ENCODE measurements at regions not wholly inside any gene's neighbourhood (a gene's known extent, or its start where the extent isn't known, plus 50 kb on each side); places are given as distances from the start of the nearest gene placed in this dataset.

DNA sequence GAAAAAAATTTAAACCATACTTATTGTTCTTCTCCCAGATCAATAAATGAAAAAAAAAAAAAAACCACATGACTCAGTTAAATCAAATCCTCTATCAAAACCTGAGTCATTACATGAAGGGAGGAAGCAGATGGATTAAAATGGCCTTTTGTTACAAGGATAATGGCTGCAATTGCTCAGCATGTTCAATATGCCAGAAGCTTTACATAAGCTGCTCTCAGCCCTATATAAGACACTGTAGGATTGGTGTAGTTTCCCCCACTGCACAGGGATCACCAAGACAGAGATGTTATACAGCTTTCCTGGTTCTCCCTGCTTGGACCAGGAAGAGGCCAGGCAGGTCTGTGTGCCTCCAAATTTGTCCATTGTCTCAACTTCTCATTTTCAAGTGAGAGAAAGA lies 101.6 kb upstream of the MAP1B start:
- TF ChIP-seq, protein P1, sequence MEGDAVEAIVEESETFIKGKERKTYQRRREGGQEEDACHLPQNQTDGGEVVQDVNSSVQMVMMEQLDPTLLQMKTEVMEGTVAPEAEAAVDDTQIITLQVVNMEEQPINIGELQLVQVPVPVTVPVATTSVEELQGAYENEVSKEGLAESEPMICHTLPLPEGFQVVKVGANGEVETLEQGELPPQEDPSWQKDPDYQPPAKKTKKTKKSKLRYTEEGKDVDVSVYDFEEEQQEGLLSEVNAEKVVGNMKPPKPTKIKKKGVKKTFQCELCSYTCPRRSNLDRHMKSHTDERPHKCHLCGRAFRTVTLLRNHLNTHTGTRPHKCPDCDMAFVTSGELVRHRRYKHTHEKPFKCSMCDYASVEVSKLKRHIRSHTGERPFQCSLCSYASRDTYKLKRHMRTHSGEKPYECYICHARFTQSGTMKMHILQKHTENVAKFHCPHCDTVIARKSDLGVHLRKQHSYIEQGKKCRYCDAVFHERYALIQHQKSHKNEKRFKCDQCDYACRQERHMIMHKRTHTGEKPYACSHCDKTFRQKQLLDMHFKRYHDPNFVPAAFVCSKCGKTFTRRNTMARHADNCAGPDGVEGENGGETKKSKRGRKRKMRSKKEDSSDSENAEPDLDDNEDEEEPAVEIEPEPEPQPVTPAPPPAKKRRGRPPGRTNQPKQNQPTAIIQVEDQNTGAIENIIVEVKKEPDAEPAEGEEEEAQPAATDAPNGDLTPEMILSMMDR (IDR thresholded peaks at IDR 0.05), result no peak
- Mint-ChIP-seq H3K27me3 (ENCODE audit: low read depth, poor library complexity) (peaks cover 15% of the 10 kb centered on the region), H3K9me3 (no peaks in the 10 kb centered on the region), H3K36me3 (ENCODE audit: low read depth) (no peaks in the 10 kb centered on the region), H3K4me1 (peaks cover 34% of the 10 kb centered on the region), H3K27ac (no peak overlapping the region), H3K4me3 (no peak overlapping the region)
- no peak for DNase-seq

DNA sequence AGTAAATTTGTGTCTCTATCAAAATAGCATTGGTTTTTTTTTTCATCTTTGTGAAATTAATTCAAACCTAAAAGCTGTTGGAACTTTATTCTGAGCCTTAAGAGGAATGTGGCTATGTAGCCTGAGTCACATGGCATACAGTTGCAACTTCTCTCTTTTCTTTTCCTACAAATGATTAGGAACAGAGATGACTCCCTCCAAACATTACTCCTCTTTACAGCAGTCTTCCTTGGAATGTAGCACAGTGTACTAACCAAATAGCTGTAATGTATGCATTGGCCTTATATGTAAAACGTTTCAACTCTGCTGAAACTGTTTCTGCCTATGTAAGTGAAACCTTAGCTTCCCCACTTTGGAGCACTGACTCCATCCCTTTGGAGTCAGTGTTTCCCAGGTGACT lies 100.9 kb upstream of the MAP1B start:
- TF ChIP-seq, protein P1 (IDR thresholded peaks at IDR 0.05), result no peak
- no peak for DNase-seq
- H3K9me3 Mint-ChIP-seq, result no peaks in the 10 kb centered on the region
- no peak overlapping the region for H3K27ac Mint-ChIP-seq
- H3K27me3 Mint-ChIP-seq (ENCODE audit: low read depth, poor library complexity), result peaks cover 15% of the 10 kb centered on the region
- no peaks in the 10 kb centered on the region for H3K36me3 Mint-ChIP-seq (ENCODE audit: low read depth)
- H3K4me3 Mint-ChIP-seq, result no peak overlapping the region
- H3K4me1 Mint-ChIP-seq, result peaks cover 34% of the 10 kb centered on the region

DNA sequence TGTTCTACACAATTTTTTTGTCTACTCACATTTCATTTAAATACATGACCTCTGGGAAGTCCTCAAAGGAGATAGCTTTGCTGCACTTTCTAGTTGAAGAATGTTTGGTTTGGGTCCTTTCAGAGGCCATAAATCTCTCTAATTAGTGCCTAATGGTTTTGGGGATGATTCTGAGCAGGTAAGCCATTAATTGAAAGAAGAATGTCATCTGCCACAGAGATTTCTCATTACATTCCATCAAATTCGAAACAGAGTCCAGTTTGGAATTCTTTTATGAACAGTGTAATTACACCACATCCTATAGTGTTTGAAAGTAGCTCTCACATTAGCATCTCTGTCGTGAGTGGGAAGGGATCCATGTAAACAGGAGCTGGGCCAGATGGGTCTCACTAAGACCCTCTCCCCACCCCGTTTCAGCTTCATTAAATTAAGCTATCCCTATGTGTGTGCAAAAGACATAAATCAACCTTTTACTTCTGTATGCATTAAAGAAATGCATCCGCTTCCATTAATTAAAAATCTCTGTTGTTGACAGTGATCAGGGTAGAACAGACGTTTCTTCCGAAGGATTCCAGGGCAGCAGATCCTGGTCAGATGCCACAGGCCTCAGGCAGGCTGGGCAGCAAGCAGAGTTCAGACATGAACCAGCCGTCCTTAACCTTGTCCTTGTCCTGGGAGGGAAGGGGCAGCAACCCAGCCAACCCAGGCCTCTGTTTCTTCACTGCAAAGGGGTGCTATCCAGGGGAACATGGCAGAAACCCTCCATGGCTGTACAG lies 99.8 kb upstream of the MAP1B start:
- H3K9me3 Mint-ChIP-seq, result no peaks in the 10 kb centered on the region
- H3K4me3 Mint-ChIP-seq, result no peak overlapping the region
- H3K36me3 Mint-ChIP-seq (ENCODE audit: low read depth), result no peaks in the 10 kb centered on the region
- DNase-seq, result no peak
- H3K27ac Mint-ChIP-seq, result no peak overlapping the region
- peaks cover 34% of the 10 kb centered on the region for H3K4me1 Mint-ChIP-seq
- TF ChIP-seq, protein P1 (IDR thresholded peaks at IDR 0.05), result no peak
- peaks cover 13% of the 10 kb centered on the region for H3K27me3 Mint-ChIP-seq (ENCODE audit: low read depth, poor library complexity)

DNA sequence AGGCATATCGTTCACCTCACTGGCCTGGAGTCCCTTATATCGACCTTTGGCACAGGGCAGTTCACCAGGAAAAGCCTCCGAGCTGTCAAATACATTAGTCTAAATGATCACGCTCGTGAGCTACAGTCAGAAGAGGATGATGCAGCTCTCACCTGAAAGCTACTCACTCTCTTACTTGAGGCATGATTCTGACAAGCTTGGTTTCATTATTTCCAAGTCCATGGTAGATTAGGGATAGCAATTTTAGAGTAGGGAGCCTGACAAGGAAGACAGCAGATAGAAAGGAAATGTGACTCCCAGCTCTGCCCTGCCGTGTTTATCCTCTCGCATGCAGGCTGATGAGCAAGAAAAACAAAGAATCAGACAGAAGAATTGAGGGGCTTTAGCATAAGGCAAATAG lies 98.0 kb upstream of the MAP1B start:
- Mint-ChIP-seq H3K9me3 (no peaks in the 10 kb centered on the region), H3K4me3 (peak overlapping the region; percentile 4), H3K36me3 (ENCODE audit: low read depth) (no peaks in the 10 kb centered on the region), H3K27ac (peak overlapping the region; percentile 0), H3K4me1 (peaks cover 40% of the 10 kb centered on the region), H3K27me3 (ENCODE audit: low read depth, poor library complexity) (peaks cover 4% of the 10 kb centered on the region)
- TF ChIP-seq, protein P1 (IDR thresholded peaks at IDR 0.05), result no peak
- no peak for DNase-seq

DNA sequence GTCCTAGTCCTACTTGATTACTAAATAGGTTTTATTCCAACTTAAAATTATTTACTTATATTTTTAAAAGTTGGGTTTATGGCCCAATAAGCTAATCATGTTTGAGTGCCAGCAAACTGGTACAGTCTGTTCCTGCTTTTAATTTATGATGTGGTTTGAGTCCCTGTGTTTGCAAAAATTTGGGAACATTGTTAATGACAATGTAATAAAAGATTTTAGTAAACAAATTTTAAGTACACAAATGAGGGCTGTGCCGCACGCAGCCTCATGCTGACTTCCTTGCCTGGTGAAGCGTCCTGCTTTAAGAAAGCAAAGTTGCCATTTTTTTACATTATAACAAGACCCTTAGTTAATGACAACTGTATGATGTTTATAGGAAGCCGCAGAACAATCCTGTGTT lies 96.8 kb upstream of the MAP1B start:
- Mint-ChIP-seq H3K4me1 (peaks cover 52% of the 10 kb centered on the region), H3K27ac (no peak overlapping the region), H3K27me3 (ENCODE audit: low read depth, poor library complexity) (peaks cover 4% of the 10 kb centered on the region), H3K9me3 (no peaks in the 10 kb centered on the region), H3K4me3 (no peak overlapping the region), H3K36me3 (ENCODE audit: low read depth) (no peaks in the 10 kb centered on the region)
- DNase-seq, result no peak
- TF ChIP-seq, protein P1 (IDR thresholded peaks at IDR 0.05), result no peak

DNA sequence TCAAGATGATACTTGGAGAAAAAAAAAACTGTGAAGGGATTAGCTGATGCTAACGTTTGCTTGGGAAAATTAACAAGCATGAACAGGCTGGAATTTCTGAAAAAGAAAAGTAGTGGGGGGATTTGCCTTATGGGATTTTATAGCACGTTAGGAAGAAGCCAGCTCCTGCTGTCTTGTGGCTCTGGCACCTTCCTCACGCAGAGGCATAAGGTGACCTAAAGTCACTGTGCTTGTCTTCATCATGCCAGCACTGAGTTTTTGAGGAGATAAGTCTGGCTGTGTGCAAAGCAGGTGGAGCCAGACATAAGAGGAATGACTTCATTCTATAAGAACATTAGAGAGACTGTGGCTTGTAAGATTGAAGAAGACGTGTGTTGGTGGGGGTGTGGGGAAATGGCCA lies 94.4 kb upstream of the MAP1B start:
- Mint-ChIP-seq H3K27me3 (ENCODE audit: low read depth, poor library complexity) (peaks cover 12% of the 10 kb centered on the region), H3K9me3 (no peaks in the 10 kb centered on the region), H3K4me3 (no peak overlapping the region), H3K4me1 (peaks cover 36% of the 10 kb centered on the region), H3K27ac (no peak overlapping the region), H3K36me3 (ENCODE audit: low read depth) (no peaks in the 10 kb centered on the region)
- TF ChIP-seq, protein P1 (IDR thresholded peaks at IDR 0.05), result no peak
- no peak for DNase-seq

All from nephron progenitor cell (in vitro differentiated cells).